ENCODE measurements at regions not wholly inside any gene's neighbourhood (a gene's known extent, or its start where the extent isn't known, plus 50 kb on each side); places are given as distances from the start of the nearest gene placed in this dataset.
"Not testable (repeated sequence)": the region's sequence is repeated elsewhere in the genome, so short reads cannot be mapped to it uniquely, and the experiment has no call there.

DNA sequence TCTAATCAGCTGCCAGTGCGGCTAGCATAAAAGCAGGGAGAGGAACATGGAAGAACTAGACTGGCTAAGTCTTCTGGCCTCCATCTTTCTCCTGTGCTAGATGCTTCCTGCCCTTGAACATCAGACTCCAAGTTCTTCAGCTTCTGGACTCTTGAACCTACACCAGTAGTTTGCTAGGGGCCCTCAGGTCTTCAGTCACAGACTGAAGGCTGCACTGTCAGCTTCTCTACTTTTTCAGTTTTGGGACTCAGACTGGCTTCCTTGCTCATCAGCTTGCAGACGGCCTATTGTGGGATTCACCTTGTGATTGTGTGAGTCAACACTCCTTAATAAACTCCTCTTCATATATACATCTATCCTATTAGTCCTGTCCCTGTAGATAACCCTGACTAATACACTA, 162.2 kb downstream of the MRPS30 start:
- not testable (repeated sequence) for TF ChIP-seq ZNF24 (IDR thresholded peaks at IDR 0.05); CBFB (CRISPR knock-in tag; IDR thresholded peaks at IDR 0.05); POLR2A (IDR thresholded peaks at IDR 0.05; ENCODE audit: insufficient read depth in 1 of 2, low read depth in 2 of 2, low read length in 2 of 2); CHD2 (IDR thresholded peaks at IDR 0.05; ENCODE audit: low read depth, low read length); EZH2 (conservative IDR thresholded peaks at IDR 0.05; ENCODE audit: low read depth, low read length)
- TF ChIP-seq, protein P1, sequence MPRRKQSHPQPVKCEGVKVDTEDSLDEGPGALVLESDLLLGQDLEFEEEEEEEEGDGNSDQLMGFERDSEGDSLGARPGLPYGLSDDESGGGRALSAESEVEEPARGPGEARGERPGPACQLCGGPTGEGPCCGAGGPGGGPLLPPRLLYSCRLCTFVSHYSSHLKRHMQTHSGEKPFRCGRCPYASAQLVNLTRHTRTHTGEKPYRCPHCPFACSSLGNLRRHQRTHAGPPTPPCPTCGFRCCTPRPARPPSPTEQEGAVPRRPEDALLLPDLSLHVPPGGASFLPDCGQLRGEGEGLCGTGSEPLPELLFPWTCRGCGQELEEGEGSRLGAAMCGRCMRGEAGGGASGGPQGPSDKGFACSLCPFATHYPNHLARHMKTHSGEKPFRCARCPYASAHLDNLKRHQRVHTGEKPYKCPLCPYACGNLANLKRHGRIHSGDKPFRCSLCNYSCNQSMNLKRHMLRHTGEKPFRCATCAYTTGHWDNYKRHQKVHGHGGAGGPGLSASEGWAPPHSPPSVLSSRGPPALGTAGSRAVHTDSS (CRISPR knock-in tag; conservative IDR thresholded peaks at IDR 0.05): not testable (repeated sequence)
- TF ChIP-seq, protein P2, sequence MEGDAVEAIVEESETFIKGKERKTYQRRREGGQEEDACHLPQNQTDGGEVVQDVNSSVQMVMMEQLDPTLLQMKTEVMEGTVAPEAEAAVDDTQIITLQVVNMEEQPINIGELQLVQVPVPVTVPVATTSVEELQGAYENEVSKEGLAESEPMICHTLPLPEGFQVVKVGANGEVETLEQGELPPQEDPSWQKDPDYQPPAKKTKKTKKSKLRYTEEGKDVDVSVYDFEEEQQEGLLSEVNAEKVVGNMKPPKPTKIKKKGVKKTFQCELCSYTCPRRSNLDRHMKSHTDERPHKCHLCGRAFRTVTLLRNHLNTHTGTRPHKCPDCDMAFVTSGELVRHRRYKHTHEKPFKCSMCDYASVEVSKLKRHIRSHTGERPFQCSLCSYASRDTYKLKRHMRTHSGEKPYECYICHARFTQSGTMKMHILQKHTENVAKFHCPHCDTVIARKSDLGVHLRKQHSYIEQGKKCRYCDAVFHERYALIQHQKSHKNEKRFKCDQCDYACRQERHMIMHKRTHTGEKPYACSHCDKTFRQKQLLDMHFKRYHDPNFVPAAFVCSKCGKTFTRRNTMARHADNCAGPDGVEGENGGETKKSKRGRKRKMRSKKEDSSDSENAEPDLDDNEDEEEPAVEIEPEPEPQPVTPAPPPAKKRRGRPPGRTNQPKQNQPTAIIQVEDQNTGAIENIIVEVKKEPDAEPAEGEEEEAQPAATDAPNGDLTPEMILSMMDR (CRISPR knock-in tag; IDR thresholded peaks at IDR 0.05): not testable (repeated sequence)
